ENCODE measurements at regions not wholly inside any gene's neighbourhood (a gene's known extent, or its start where the extent isn't known, plus 50 kb on each side); places are given as distances from the start of the nearest gene placed in this dataset.

DNA sequence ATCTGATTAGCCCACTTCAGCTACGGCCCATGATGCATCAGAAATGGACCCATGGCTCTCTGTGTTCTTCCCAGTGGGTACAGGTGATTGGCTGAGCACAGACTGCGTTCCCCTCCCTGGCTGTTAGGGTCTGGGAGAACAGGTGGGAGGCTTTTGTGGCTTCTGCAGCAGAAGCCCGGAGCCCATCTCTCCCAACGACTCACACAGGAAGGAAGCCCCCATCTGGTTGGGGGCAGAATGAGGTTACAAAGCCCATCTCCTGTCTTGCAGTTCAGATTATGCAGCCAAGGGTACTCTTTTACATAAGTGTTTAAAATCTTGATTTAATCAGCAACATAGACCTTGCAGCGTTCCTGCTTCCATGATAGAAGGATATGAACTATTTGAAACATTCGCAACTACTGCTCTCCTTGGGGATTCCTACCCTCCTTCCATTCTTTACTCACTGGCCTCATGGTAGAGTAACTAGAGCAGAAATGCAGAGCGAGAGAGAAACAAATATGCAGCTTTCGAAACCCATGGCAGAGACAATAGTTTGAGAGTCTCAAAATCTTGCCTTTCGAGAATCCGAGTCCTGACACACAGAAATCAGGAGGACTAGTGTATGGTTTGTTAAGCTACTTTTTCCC lies 291.3 kb downstream of the TLE3 start:
- TF ChIP-seq POLR2A (IDR thresholded peaks at IDR 0.05; ENCODE audit: low read length) (no peak), GATA1 (IDR thresholded peaks at IDR 0.05; ENCODE audit: low read depth, low read length) (no peak)
